ENCODE measurements at regions not wholly inside any gene's neighbourhood (a gene's known extent, or its start where the extent isn't known, plus 50 kb on each side); places are given as distances from the start of the nearest gene placed in this dataset.

GRCh38 chr4:33085709-33086108 lies 2365.5 kb downstream of the PCDH7 start:
- no peak overlapping the region for H3K27ac Mint-ChIP-seq
- H3K4me3 Mint-ChIP-seq = no peak overlapping the region

GRCh38 chr4:33086331-33086925 lies 2366.3 kb downstream of the PCDH7 start:
- Mint-ChIP-seq H3K4me3 (no peak overlapping the region), H3K4me1 (ENCODE audit: unreplicated experiment) (no peaks in the 10 kb centered on the region), H3K36me3 (no peaks in the 10 kb centered on the region), H3K27ac (no peak overlapping the region), H3K27me3 (no peaks in the 10 kb centered on the region), H3K9me3 (no peaks in the 10 kb centered on the region)
- no peak for TF ChIP-seq CTCF (conservative IDR thresholded peaks at IDR 0.05)
- no peak for DNase-seq (ENCODE audit: extremely low spot score, unreplicated experiment)

More at GRCh38 chr4:33085709-33086108, 2365.5 kb downstream of the PCDH7 start:
- Mint-ChIP-seq H3K9me3 (no peaks in the 10 kb centered on the region), H3K4me1 (ENCODE audit: unreplicated experiment) (no peaks in the 10 kb centered on the region), H3K27me3 (no peaks in the 10 kb centered on the region), H3K36me3 (no peaks in the 10 kb centered on the region)
- TF ChIP-seq CTCF (conservative IDR thresholded peaks at IDR 0.05) = no peak
- no peak for DNase-seq (ENCODE audit: extremely low spot score, unreplicated experiment)

GRCh38 chr4:33088713-33089112 lies 2368.5 kb downstream of the PCDH7 start:
- TF ChIP-seq CTCF (conservative IDR thresholded peaks at IDR 0.05) = no peak

GRCh38 chr4:33090910-33091309 lies 2370.7 kb downstream of the PCDH7 start:
- Mint-ChIP-seq H3K27ac (no peak overlapping the region), H3K4me1 (ENCODE audit: unreplicated experiment) (no peaks in the 10 kb centered on the region)
- TF ChIP-seq CTCF (conservative IDR thresholded peaks at IDR 0.05) = no peak

More at GRCh38 chr4:33088713-33089112, 2368.5 kb downstream of the PCDH7 start:
- H3K4me1 Mint-ChIP-seq (ENCODE audit: unreplicated experiment) = no peaks in the 10 kb centered on the region
- no peak overlapping the region for H3K4me3 Mint-ChIP-seq
- H3K27me3 Mint-ChIP-seq = no peaks in the 10 kb centered on the region
- H3K27ac Mint-ChIP-seq = no peak overlapping the region
- no peaks in the 10 kb centered on the region for H3K9me3 Mint-ChIP-seq
- H3K36me3 Mint-ChIP-seq = no peaks in the 10 kb centered on the region
- no peak for DNase-seq (ENCODE audit: extremely low spot score, unreplicated experiment)

GRCh38 chr4:33091961-33092360 lies 2371.8 kb downstream of the PCDH7 start:
- no peaks in the 10 kb centered on the region for H3K9me3 Mint-ChIP-seq
- no peak overlapping the region for H3K4me3 Mint-ChIP-seq
- no peak overlapping the region for H3K27ac Mint-ChIP-seq
- H3K36me3 Mint-ChIP-seq = no peaks in the 10 kb centered on the region
- no peak for DNase-seq (ENCODE audit: extremely low spot score, unreplicated experiment)
- no peak for TF ChIP-seq CTCF (conservative IDR thresholded peaks at IDR 0.05)
- no peaks in the 10 kb centered on the region for H3K4me1 Mint-ChIP-seq (ENCODE audit: unreplicated experiment)
- no peaks in the 10 kb centered on the region for H3K27me3 Mint-ChIP-seq

More at GRCh38 chr4:33090910-33091309, 2370.7 kb downstream of the PCDH7 start:
- Mint-ChIP-seq H3K4me3 (no peak overlapping the region), H3K9me3 (no peaks in the 10 kb centered on the region), H3K27me3 (no peaks in the 10 kb centered on the region), H3K36me3 (no peaks in the 10 kb centered on the region)
- DNase-seq (ENCODE audit: extremely low spot score, unreplicated experiment) = no peak

All from type B pancreatic cell (in vitro differentiated cells).